Stimulated activated CD8-positive, alpha-beta memory T cell treated with anti-CD3 and anti-CD28 coated beads, Interleukin-7, amount 100 ng/mL, for 48 hours (primary cell): ENCODE measurements at regions not wholly inside any gene's neighbourhood (a gene's known extent, or its start where the extent isn't known, plus 50 kb on each side); places are given as distances from the start of the nearest gene placed in this dataset.
"Not testable (repeated sequence)": the region's sequence is repeated elsewhere in the genome, so short reads cannot be mapped to it uniquely, and the experiment has no call there.

ENCODE experiments used
- DNase-seq, 2 donors: peaks; one replicate each; pipeline ENCODE4 v3.0.0-alpha.2; 2020; ENCODE audit warnings: low read depth in 1 of 2; ENCODE audit errors: extremely low read depth in 1 of 2

- DNase-seq, result no peak
Observed at GRCh38 chr16:65828296-65828695, 538.2 kb upstream of the CDH5 start.

DNA sequence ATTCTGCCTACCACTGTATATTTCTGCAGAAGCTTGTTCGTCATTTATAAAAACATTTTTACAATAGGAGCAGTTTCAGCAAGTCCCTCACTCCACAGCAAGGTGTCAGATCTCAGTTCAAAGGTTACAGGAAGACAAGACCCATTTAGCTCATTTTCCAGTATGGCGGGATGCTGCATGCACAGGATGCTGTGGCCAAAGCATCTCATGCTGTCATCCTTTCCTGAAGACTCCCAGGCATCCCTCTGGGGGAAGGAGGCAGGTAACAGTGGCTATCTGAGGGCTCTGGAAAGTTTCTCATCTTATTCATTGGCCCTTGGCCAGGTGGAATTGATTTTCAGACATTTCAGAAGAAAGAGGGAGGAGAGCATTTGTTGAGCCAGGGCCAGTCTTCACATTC is 539.3 kb upstream of the CDH5 start:
- DNase-seq, result no peak

DNA sequence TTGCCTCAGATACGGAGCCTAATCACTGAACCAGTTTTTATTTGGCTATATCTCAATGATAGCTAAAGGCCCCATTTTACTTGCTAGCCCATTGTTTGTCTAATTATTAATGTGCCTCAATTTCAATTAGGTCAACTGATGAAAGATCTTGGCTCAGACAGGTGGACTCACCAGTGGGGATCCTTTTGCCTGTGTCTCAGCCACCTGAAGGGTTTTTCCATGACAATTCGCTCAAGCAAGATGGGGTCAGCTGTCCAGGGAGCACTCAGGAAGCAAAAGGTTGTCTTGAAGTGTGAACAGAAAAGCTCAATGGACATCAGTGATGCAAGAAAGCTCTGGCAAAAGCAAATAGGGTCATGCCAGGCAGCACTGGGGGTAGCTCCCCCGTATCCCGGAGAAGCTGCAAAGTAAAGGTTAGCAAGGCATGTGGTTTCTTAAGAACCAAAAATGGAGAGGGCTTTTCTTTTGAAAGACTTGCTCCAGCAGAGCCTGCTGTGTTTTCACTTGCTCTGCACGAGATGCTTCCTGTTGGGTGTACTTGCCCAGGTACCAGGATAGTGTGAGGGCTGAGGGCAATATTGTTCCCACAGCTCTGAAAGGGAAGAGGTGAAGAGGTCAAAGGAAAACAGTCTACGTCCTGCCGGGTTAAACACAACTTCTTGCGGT is 541.2 kb upstream of the CDH5 start:
- no peak for DNase-seq

DNA sequence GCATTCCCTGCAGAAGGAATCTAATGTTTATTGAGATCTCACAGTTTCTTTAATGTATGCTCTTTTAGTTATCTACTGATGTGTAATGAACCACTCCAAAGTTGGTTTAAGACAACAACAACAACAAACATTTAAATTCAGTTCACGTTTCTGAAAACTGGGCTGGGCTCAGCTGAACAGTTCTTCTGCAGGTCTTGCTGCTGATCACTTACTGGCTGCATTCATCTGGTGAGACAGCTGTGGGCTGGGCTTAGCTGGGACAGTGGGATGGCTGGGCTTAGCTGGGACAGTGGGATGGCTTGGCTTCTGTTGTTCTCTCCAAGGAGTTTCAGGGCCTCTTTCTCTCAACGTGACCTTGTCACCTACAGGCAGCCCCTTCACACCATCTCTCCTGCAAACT is 544.3 kb upstream of the CDH5 start:
- no peak for DNase-seq

- no peak for DNase-seq
Observed at GRCh38 chr16:65819136-65819898, 547.2 kb upstream of the CDH5 start.

DNA sequence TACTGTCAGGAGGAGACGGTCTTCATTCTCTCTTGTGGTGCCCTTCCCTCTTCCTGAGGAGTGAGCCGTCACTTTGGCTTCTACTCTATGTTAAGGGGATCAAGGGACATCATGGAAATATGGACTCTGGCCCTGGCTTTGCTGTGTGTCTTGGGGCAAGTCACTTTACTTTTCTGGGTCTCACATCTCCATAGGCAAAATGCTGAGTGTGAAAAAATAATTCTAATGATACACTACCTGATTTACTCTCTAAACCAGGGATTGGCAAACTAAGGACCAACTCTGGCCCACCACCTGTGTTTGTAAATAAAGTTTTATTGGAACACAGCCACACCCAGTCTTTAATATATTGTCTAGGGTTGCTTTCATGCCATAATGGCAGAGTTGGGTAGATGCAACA is 548.7 kb upstream of the CDH5 start:
- DNase-seq, result no peak

DNA sequence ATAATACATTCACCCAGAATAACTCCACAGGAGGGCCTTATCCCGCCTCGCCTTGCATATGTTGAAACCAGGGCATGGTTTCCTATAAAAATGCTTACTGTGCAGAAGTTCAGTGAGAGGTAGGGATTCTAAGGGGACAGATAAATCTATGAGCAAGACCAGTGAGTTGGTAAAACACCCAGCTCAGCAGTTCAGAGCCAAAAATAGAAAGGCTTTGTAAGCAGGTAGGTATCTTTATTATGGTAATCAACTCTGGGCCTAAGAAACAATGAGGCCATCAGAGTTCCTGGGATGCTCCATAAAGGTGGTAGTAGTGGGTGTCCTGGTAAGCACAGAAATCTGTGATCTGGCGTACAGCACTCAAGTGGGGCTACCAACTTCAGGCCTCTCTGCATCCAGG is 549.4 kb upstream of the CDH5 start:
- no peak for DNase-seq

DNA sequence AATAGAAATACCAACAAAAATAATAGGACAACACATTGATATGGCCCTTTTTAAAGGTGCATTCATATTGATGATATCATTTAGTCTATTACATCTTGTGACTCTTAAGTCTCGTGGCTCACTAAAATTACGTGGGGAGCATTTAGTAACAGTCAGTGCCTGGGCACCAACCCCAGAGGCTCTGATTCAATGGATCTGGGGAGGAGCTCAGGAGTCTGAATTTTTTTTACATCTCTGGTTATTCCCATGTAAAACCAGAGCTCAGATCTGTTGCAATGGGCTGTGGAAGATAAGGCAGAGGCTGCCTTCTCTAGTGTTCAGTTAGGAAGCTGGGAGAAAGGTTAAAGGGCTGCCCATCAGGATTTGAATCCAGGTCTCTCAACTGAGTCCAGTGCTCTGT is 549.9 kb upstream of the CDH5 start:
- DNase-seq, result no peak

- no peak for DNase-seq
Observed at GRCh38 chr16:65815707-65816106, 550.8 kb upstream of the CDH5 start.

GRCh38 chr16:65813879-65814278 is 552.6 kb upstream of the CDH5 start:
- DNase-seq, result not testable (repeated sequence)

DNA sequence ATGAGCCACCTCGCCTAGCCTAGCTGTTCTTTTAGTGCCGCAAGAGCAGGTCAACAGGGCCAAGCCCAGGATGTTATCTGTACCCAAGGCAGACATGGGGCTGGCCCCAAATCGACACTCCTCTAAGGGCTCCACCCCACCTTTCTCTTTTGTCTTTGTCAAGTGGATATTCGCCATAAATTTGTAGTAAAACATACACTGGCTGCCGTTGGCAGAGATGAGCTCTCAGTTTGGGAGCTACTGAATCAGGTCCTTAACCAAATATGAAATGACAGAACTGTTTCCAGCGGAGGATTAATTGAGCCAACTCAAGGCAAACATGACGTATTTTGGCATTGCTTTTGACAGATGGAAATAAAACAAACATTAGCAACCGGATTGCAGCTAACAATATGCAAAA is 556.9 kb upstream of the CDH5 start:
- no peak for DNase-seq

- DNase-seq, result no peak
Observed at GRCh38 chr16:65808790-65809189, 557.7 kb upstream of the CDH5 start.

DNA sequence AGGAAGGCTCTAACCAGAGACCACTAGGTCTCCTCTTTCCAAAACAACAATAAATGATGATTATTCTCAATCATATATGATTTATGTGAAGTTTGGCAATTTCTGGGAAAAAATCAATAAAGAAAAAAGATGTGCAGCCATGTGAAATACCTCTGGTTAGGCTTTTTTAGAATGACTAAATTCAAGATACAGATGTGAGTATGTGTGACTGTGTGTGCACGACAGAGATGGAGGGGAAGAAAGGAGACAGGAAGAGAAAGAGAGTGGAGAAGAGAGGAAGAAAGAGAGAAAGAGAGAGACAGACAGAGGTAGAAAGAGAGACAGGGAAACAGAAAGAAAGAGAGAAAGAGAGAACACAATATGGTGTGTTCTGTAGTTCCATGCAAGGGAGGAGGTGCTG is 558.6 kb upstream of the CDH5 start:
- no peak for DNase-seq

DNA sequence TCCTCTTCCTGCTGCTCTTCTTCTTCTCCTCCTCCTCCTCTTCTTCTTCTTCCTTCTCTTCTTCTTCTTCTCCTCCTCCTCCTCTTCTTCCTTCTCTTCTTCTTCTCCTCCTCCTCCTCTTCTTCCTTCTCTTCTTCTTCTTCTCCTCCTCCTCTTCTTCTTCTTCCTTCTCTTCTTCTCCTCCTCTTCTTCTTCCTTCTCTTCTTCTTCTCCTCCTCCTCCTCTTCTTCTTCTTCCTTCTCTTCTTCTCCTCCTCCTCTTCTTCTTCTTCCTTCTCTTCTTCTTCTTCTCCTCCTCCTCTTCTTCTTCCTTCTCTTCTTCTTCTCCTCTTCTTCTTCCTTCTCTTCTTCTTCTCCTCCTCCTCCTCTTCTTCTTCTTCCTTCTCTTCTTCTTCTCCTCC is 560.8 kb upstream of the CDH5 start:
- not testable (repeated sequence) for DNase-seq

DNA sequence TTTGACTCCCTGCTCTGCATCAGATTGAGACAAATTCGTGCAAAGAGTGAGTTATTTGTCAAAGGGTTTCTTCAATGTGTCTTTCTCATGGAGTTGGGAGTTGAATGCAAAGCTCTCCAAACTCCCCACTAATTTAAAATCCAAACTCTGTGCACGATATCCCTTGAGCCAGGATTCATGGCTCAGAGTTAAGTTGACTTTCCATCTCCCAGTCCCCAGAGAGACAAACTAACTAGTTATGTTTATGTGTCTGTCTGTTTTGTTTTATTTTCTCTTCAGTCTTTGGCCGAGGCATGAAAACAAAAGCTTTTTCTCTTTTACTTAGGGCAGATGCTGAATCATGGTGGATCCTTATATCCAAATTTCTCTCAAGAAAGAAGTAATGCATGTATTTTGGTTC is 570.0 kb upstream of the CDH5 start:
- DNase-seq, result no peak

GRCh38 chr16:65794973-65795372 is 571.5 kb upstream of the CDH5 start:
- DNase-seq, result no peak

- DNase-seq, result no peak
Observed at GRCh38 chr16:65793781-65794180, 572.7 kb upstream of the CDH5 start.

DNA sequence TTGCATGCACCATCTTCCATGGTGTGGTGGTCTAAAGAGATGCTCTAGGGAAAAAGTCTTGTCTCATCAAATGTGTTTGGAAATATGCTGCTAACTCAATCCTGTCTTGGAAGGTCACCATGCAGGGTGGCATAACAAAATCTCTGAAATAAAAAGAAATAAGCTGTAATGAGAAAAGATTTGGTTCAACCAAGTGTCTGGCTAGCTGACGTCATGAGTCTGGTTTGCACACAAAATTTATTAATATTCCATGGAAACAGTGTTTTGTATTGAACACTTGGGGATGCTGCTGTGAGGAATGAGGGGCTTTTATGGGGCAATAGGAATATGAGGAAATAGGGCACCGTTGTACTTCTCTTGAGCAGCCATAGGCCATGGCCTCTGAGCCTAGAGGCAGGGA is 575.7 kb upstream of the CDH5 start:
- DNase-seq, result no peak

GRCh38 chr16:65789161-65789945 is 577.1 kb upstream of the CDH5 start:
- no peak for DNase-seq

GRCh38 chr16:65788434-65789140 is 577.9 kb upstream of the CDH5 start:
- DNase-seq, result no peak

DNA sequence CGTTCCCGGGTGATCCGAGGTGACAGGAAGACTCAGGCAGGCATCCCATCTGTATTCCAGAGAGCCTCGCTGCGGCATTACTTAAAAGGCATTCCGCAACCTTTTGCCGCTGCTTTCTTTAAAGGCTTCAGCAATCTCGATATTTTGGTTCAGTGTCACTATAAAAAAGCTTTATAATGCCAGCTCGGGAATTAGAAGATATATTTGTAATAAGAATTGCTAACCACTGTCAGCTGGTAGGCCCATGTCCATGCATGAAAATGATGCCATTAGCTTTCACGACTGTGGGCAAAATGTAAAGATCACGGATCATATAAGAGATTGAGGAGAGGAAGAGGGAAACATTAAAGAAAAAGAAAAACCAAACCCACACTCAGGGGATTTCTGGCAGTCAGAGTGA is 578.6 kb upstream of the CDH5 start:
- no peak for DNase-seq
